Endothelial cell of umbilical vein (primary cell): ENCODE measurements at regions not wholly inside any gene's neighbourhood (a gene's known extent, or its start where the extent isn't known, plus 50 kb on each side); places are given as distances from the start of the nearest gene placed in this dataset.

Experiments
- BruUV-seq: library from RNA; stranded (reverse); fragments of 400-500 nt; replicated peaks from 2 replicates; lab custom pipeline; 2021; lab: Mats Ljungman, UMichigan
- CTCF ChIA-PET: fragments of 300-600, 350-600 bp; sonication (Branson Sonifier 250); formaldehyde crosslinking; loops from one replicate; lab custom pipeline; 2021; ENCODE audit warnings: antibody characterized with exemption, inconsistent platforms; lab: Charles Lee
- POLR2A ChIA-PET: fragments of 300-600, 350-600 bp; sonication (Branson Sonifier 250); formaldehyde crosslinking; loops from one replicate; lab custom pipeline; 2021; ENCODE audit warnings: antibody characterized with exemption, inconsistent platforms; lab: Charles Lee
- DNase-seq: peaks from one replicate; pipeline ENCODE4 v3.0.0-alpha.2; 2011; ENCODE audit warnings: low read depth, low spot score
- FAIRE-seq: peaks from 2 replicates; lab custom pipeline; 2011; peaks lifted over from hg19 to GRCh38; lab: Jason Lieb, UNC
- H2AFZ ChIP-seq: 2 replicates; pipeline ENCODE4 v1.6.0; 2012; ENCODE audit warnings: low read depth, low read length, control low read depth, inconsistent platforms
- H3K27ac ChIP-seq: 2 replicates; pipeline ENCODE4 v1.5.1; 2011; ENCODE audit warnings: low read depth, mild to moderate bottlenecking, control low read depth, low read length, moderate library complexity; ENCODE audit not compliant: insufficient read depth
- H3K27me3 ChIP-seq, 2 experiments: 2 replicates each; pipeline versions ENCODE4 v1.6.0 to v1.6.1; 2011; ENCODE audit warnings: low read length in 2 of 2, mixed read lengths in 1 of 2; ENCODE audit not compliant: control insufficient read depth in 2 of 2, insufficient read depth in 2 of 2
- H3K36me3 ChIP-seq, 2 experiments: 2 replicates in 1 of 2; 3 replicates in 1 of 2; pipeline ENCODE4 v1.5.1; 2011; ENCODE audit warnings: low read length in 2 of 2, mild to moderate bottlenecking in 1 of 2, moderate library complexity in 1 of 2; ENCODE audit not compliant: control insufficient read depth in 2 of 2, insufficient read depth in 2 of 2; ENCODE audit errors: extremely low read depth in 1 of 2
- H3K4me1 ChIP-seq: 3 replicates; pipeline ENCODE4 v1.5.1; 2011; ENCODE audit warnings: mild to moderate bottlenecking, low read length; ENCODE audit not compliant: control insufficient read depth, insufficient read depth; ENCODE audit errors: extremely low read depth
- H3K4me2 ChIP-seq: 2 replicates; pipeline ENCODE4 v1.6.1; 2011; ENCODE audit warnings: low read length, control low read depth, mixed read lengths; ENCODE audit not compliant: insufficient read depth
- H3K4me3 ChIP-seq, 3 experiments: fragments of 200-600 bp in 1 of 3; sonication (generic), shearing (Covaris generic) in 1 of 3; replicated peaks in 1 of 3; 2 replicates each; pipeline ENCODE4 v1.5.1; 2011 to 2016; ENCODE audit warnings: control low read depth in 3 of 3, low read length in 3 of 3, mild to moderate bottlenecking in 2 of 3, inconsistent platforms in 1 of 3, low read depth in 1 of 3, moderate library complexity in 1 of 3; ENCODE audit not compliant: insufficient read depth in 1 of 3
- H3K79me2 ChIP-seq: 2 replicates; pipeline ENCODE4 v1.6.0; 2012; ENCODE audit warnings: low read length, inconsistent platforms; ENCODE audit not compliant: control insufficient read depth, insufficient read depth
- H3K9ac ChIP-seq: replicated peaks from 2 replicates; pipeline ENCODE3; 2011; ENCODE audit warnings: low read length, control low read depth; ENCODE audit not compliant: insufficient read depth; ENCODE audit errors: extremely low read depth
- H3K9me1 ChIP-seq: replicated peaks from 3 replicates; pipeline ENCODE4 v1.6.0; 2011; ENCODE audit warnings: mild to moderate bottlenecking, low read length; ENCODE audit not compliant: control insufficient read depth, insufficient read depth; ENCODE audit errors: extremely low read depth
- H3K9me3 ChIP-seq: replicated peaks from 2 replicates; pipeline ENCODE4 v1.5.1; 2012; ENCODE audit warnings: low read length, inconsistent platforms; ENCODE audit not compliant: control insufficient read depth, insufficient read depth
- H4K20me1 ChIP-seq: replicated peaks from 2 replicates; pipeline ENCODE3; 2011; ENCODE audit warnings: mild to moderate bottlenecking, low read length; ENCODE audit not compliant: control insufficient read depth, insufficient read depth; ENCODE audit errors: extremely low read depth
- EZH2 ChIP-seq: IDR thresholded peaks from 2 replicates; pipeline ENCODE4 v1.6.1; 2012; ENCODE audit warnings: borderline replicate concordance, low read depth, mild to moderate bottlenecking, moderate library complexity, low read length, inconsistent platforms; ENCODE audit not compliant: severe bottlenecking
- FOS ChIP-seq: IDR thresholded peaks from 2 replicates; pipeline ENCODE4 v1.6.1; 2011; ENCODE audit warnings: mild to moderate bottlenecking, low read length, moderate library complexity, borderline replicate concordance; ENCODE audit not compliant: insufficient read depth
- GATA2 ChIP-seq: IDR thresholded peaks from 2 replicates; pipeline ENCODE4 v1.7.0; 2011; ENCODE audit warnings: low read depth, mild to moderate bottlenecking, moderate library complexity, mixed read lengths, low read length; ENCODE audit not compliant: insufficient read length, insufficient read depth
- JUN ChIP-seq: IDR thresholded peaks from 2 replicates; pipeline ENCODE4 v1.6.1; 2011; ENCODE audit warnings: borderline replicate concordance, low read depth; ENCODE audit not compliant: insufficient read length, insufficient read depth
- MYC ChIP-seq: IDR thresholded peaks from one replicate; pipeline ENCODE4 v1.6.1; 2011; ENCODE audit warnings: mild to moderate bottlenecking, low read depth, low read length
- POLR2A ChIP-seq: IDR thresholded peaks from 2 replicates; pipeline ENCODE4 v1.6.1; 2012; ENCODE audit warnings: low read depth, mild to moderate bottlenecking, control low read depth, low read length
- POLR2AphosphoS5 ChIP-seq: IDR thresholded peaks from 2 replicates; pipeline ENCODE4 v1.6.1; 2012; ENCODE audit warnings: low read depth, mild to moderate bottlenecking, control low read depth, low read length, moderate library complexity; ENCODE audit not compliant: insufficient read depth
- dilution Hi-C: fragments of 300-500 bp; cut with MboI; formaldehyde crosslinking; loops from one replicate; pipeline ENCODE4 v1.15.0; 2019; ENCODE audit warnings: low sequenced_read_pairs; ENCODE audit not compliant: extremely low pct_ligation_motif_present
- intact Hi-C: fragments of 100-400 bp; cut with micrococcal nuclease; formaldehyde crosslinking; loops from one replicate; pipeline ENCODE4 v1.10.0; 2022
- TF ChIP-seq, protein P1 (sequence below): IDR thresholded peaks from 2 replicates; pipeline ENCODE4 v1.6.1; 2011; ENCODE audit not compliant: insufficient read depth, insufficient read length
- TF ChIP-seq, protein P2 (sequence below), 2 donors: IDR thresholded peaks; 1 replicate in 1 of 2; 2 replicates in 1 of 2; pipeline ENCODE4 v1.5.1; 2011; ENCODE audit warnings: low read length in 2 of 2, mild to moderate bottlenecking in 2 of 2, moderate library complexity in 2 of 2, control low read depth in 1 of 2, inconsistent platforms in 1 of 2, low read depth in 1 of 2; ENCODE audit not compliant: insufficient read depth in 1 of 2; ENCODE audit errors: extremely low read depth in 1 of 2

DNA sequence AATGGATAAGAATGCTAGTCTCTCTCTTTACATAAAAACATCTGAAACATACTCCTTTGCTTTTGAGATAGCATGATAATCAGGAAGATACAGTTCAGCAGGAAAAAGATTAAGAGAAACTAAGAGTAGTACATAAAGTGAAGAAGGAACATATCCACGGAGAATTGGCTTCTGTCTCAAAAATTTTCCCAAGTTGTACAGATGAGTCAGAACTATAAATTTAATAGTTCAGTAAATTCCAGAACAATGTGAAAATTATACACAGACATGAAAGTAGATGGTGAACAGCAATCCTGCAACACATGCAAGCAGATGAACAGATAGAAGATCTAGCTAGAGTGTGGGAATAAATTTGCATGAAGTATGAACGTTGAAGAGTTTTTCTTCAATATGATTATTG, 691.4 kb upstream of the RIOK2 start:
- Histone ChIP-seq H3K27me3 (no peaks in the 10 kb centered on the region), H3K27ac (no peak overlapping the region), H3K9me1 (no peaks in the 10 kb centered on the region), H3K36me3 (no peaks in the 10 kb centered on the region), H4K20me1 (no peaks in the 10 kb centered on the region), H3K9me3 (no peaks in the 10 kb centered on the region), H3K4me3 (no peak overlapping the region), H3K4me1 (no peaks in the 10 kb centered on the region), H3K4me2 (no peak overlapping the region), H3K79me2 (no peaks in the 10 kb centered on the region), H2AFZ (no peak overlapping the region), H3K9ac (no peak overlapping the region)
- ChIA-PET POLR2A (no interaction called here), CTCF (interaction anchor here (1.0 kb wide), 1 partner anchor 894 kb away, joined by 3 read pairs; no protein-coding TSS in a partner anchor)
- intact Hi-C loops (no loop called here), dilution Hi-C loops (no loop called here)
- BruUV-seq, result no TSS peak
- FAIRE-seq, result no peak
- no peak for TF ChIP-seq MYC
- no peak for TF ChIP-seq GATA2
- TF ChIP-seq, protein P1, sequence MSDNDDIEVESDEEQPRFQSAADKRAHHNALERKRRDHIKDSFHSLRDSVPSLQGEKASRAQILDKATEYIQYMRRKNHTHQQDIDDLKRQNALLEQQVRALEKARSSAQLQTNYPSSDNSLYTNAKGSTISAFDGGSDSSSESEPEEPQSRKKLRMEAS, result no peak
- TF ChIP-seq JUN, result no peak
- TF ChIP-seq EZH2, result no peak
- TF ChIP-seq FOS, result no peak
- no peak for TF ChIP-seq POLR2AphosphoS5
- no peak for DNase-seq

DNA sequence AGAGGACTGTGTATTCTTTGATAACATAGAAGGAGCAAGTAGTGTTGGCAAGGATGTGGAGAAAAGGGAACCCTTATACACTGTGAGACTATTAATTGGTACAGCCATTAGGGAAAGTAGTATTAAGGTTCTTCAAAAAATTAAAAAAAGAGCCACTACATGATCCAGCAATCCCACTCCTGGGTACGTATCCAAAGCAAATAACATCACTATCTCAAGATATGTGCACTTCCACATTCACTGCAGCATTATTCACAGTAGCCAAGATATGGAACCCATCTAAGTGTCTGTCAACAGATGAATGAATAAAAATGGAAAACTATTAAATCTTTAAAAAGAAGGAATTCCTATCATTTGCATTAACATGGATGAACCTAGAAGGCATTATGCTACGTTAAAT, 693.2 kb upstream of the RIOK2 start:
- Histone ChIP-seq H3K9me1 (no peaks in the 10 kb centered on the region), H4K20me1 (no peaks in the 10 kb centered on the region), H3K4me3 (no peak overlapping the region), H3K27ac (no peak overlapping the region), H3K4me1 (no peaks in the 10 kb centered on the region), H3K9ac (no peak overlapping the region), H3K79me2 (no peaks in the 10 kb centered on the region), H3K36me3 (no peaks in the 10 kb centered on the region), H3K27me3 (no peaks in the 10 kb centered on the region), H3K9me3 (no peaks in the 10 kb centered on the region), H2AFZ (no peak overlapping the region), H3K4me2 (no peak overlapping the region)
- TF ChIP-seq EZH2, result no peak
- TF ChIP-seq, protein P2, sequence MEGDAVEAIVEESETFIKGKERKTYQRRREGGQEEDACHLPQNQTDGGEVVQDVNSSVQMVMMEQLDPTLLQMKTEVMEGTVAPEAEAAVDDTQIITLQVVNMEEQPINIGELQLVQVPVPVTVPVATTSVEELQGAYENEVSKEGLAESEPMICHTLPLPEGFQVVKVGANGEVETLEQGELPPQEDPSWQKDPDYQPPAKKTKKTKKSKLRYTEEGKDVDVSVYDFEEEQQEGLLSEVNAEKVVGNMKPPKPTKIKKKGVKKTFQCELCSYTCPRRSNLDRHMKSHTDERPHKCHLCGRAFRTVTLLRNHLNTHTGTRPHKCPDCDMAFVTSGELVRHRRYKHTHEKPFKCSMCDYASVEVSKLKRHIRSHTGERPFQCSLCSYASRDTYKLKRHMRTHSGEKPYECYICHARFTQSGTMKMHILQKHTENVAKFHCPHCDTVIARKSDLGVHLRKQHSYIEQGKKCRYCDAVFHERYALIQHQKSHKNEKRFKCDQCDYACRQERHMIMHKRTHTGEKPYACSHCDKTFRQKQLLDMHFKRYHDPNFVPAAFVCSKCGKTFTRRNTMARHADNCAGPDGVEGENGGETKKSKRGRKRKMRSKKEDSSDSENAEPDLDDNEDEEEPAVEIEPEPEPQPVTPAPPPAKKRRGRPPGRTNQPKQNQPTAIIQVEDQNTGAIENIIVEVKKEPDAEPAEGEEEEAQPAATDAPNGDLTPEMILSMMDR (IDR thresholded peaks at IDR 0.05; ENCODE audit: extremely low read depth in 1 of 2, insufficient read depth in 1 of 2, low read depth in 1 of 2, low read length in 2 of 2), result no peak
- TF ChIP-seq MYC, result no peak
- no peak for TF ChIP-seq GATA2
- TF ChIP-seq, protein P1, result no peak
- TF ChIP-seq FOS, result no peak
- no peak for TF ChIP-seq POLR2A
- no peak for TF ChIP-seq POLR2AphosphoS5
- TF ChIP-seq JUN, result no peak
- POLR2A ChIA-PET, result no interaction called here
- CTCF ChIA-PET, result no interaction called here
- BruUV-seq, result no TSS peak
- dilution Hi-C loops (no loop called here), intact Hi-C loops (no loop called here)
- DNase-seq (no peak), FAIRE-seq (no peak)
